HCT116 (cell line): ENCODE measurements at regions not wholly inside any gene's neighbourhood (a gene's known extent, or its start where the extent isn't known, plus 50 kb on each side); places are given as distances from the start of the nearest gene placed in this dataset.

ENCODE experiments used
- ATAC-seq: fragments of 200-7000 bp; cut with Tn5 transposase; 2 replicates; pipeline ENCODE4 v1.9.1; 2020; ENCODE audit warnings: mild to moderate bottlenecking, moderate library complexity
- BruUV-seq: library from RNA; stranded (reverse); fragments of 400-500 nt; replicated peaks from 2 replicates; lab custom pipeline; 2021; lab: Mats Ljungman, UMichigan
- CTCF ChIA-PET: fragments of 300-600 bp; sonication (Branson Sonifier 250); formaldehyde crosslinking; loops from one replicate; lab custom pipeline; 2021; ENCODE audit warnings: antibody characterized with exemption; lab: Charles Lee
- POLR2A ChIA-PET: fragments of 300-600, 350-600 bp; sonication (Branson Sonifier 250); formaldehyde crosslinking; loops from one replicate; lab custom pipeline; 2021; ENCODE audit warnings: antibody characterized with exemption; lab: Charles Lee
- RAD21 ChIA-PET, 2 experiments: fragments of 300-600 bp; sonication (Branson Sonifier 250); formaldehyde crosslinking; loops; one replicate each; lab custom pipeline; 2023; ENCODE audit warnings: low total read pairs in 2 of 2; ENCODE audit not compliant: uncharacterized antibody in 2 of 2, unreplicated experiment in 2 of 2, low non-redundant PET in 1 of 2; lab: Charles Lee
- DNase-seq: peaks from one replicate; pipeline ENCODE4 v3.0.0-alpha.2; 2010; ENCODE audit warnings: low read depth, low spot score
- H2AFZ ChIP-seq: fragments of 200-600 bp; shearing (Covaris generic), sonication (generic); 2 replicates; pipeline ENCODE4 v1.6.1; 2017; ENCODE audit warnings: low read depth, mixed run types, mixed read lengths, antibody characterized with exemption, low read length; ENCODE audit not compliant: poor library complexity, severe bottlenecking
- H3K27ac ChIP-seq: 2 replicates; pipeline ENCODE4 v1.5.1; 2012; ENCODE audit warnings: low read depth, low read length
- H3K27me3 ChIP-seq: fragments of 200-600 bp; sonication (generic); 2 replicates; pipeline ENCODE4 v1.6.1; 2016; ENCODE audit warnings: mixed run types, low read length, mixed read lengths; ENCODE audit not compliant: insufficient read depth
- H3K36me3 ChIP-seq, 2 experiments: fragments of 200-500 bp in 1 of 2; fragments of 200-600 bp in 1 of 2; sonication (Bioruptor generic) in 1 of 2; sonication (generic) in 1 of 2; 2 replicates each; pipeline versions ENCODE4 v1.5.1 to v1.6.1; 2014 to 2016; ENCODE audit warnings: low read length in 2 of 2, inconsistent platforms in 1 of 2, mixed read lengths in 1 of 2, mixed run types in 1 of 2; ENCODE audit not compliant: insufficient read depth in 2 of 2, control insufficient read depth in 1 of 2
- H3K4me1 ChIP-seq, 2 experiments: fragments of 200-600 bp in 1 of 2; sonication (generic) in 1 of 2; 2 replicates each; pipeline versions ENCODE4 v1.5.1 to v1.6.1; 2012 to 2017; ENCODE audit warnings: low read length in 2 of 2, inconsistent platforms in 1 of 2, mild to moderate bottlenecking in 1 of 2, mixed read lengths in 1 of 2, mixed run types in 1 of 2, moderate library complexity in 1 of 2; ENCODE audit not compliant: insufficient read depth in 2 of 2, control insufficient read depth in 1 of 2
- H3K4me2 ChIP-seq: fragments of 200-600 bp; sonication (generic); 2 replicates; pipeline ENCODE4 v1.6.1; 2017; ENCODE audit warnings: mixed run types, low read length, mixed read lengths
- H3K4me3 ChIP-seq, 2 experiments: fragments of 200-600 bp in 1 of 2; sonication (generic) in 1 of 2; replicated peaks in 1 of 2; 2 replicates each; pipeline ENCODE4 v1.5.1; 2011 to 2016; ENCODE audit warnings: low read length in 2 of 2, control low read depth in 1 of 2, low read depth in 1 of 2, mild to moderate bottlenecking in 1 of 2, mixed read lengths in 1 of 2, mixed run types in 1 of 2
- H3K79me2 ChIP-seq: fragments of 200-600 bp; sonication (generic); 2 replicates; pipeline ENCODE4 v1.6.1; 2017; ENCODE audit warnings: mild to moderate bottlenecking, mixed run types, low read length, moderate library complexity, mixed read lengths; ENCODE audit not compliant: insufficient read depth
- H3K9ac ChIP-seq: fragments of 200-600 bp; sonication (generic); 2 replicates; pipeline ENCODE4 v1.6.1; 2016; ENCODE audit warnings: low read length, mixed read lengths
- H3K9me2 ChIP-seq: fragments of 200-600 bp; sonication (generic), shearing (Covaris generic); 2 replicates; pipeline ENCODE4 v1.6.1; 2017; ENCODE audit warnings: mixed run types, mild to moderate bottlenecking, moderate library complexity; ENCODE audit not compliant: insufficient read depth
- H3K9me3 ChIP-seq, 2 experiments: fragments of 200-500 bp in 1 of 2; fragments of 200-600 bp in 1 of 2; sonication (Bioruptor generic) in 1 of 2; sonication (generic) in 1 of 2; 2 replicates each; pipeline ENCODE4 v1.6.1; 2014 to 2017; ENCODE audit warnings: low read length in 2 of 2, mixed read lengths in 2 of 2, inconsistent platforms in 1 of 2, low read depth in 1 of 2, mild to moderate bottlenecking in 1 of 2, mixed run types in 1 of 2, moderate library complexity in 1 of 2; ENCODE audit not compliant: control insufficient read depth in 1 of 2, insufficient read depth in 1 of 2
- H4K20me1 ChIP-seq: fragments of 200-600 bp; sonication (generic), shearing (Covaris generic); 2 replicates; pipeline ENCODE4 v1.6.1; 2017; ENCODE audit warnings: mixed run types, mild to moderate bottlenecking, moderate library complexity; ENCODE audit not compliant: insufficient read depth
- CTCF ChIP-seq, 3 experiments: fragments of 200-600 bp in 1 of 3; sonication (generic) in 1 of 3; IDR thresholded peaks in 2 of 3; conservative IDR thresholded peaks in 1 of 3; 2 replicates each; pipeline ENCODE4 v1.5.1; 2012 to 2017; ENCODE audit warnings: low read depth in 2 of 3, low read length in 2 of 3, antibody characterized with exemption in 1 of 3, borderline replicate concordance in 1 of 3, control low read depth in 1 of 3, mild to moderate bottlenecking in 1 of 3, mixed read lengths in 1 of 3, mixed run types in 1 of 3, moderate library complexity in 1 of 3; ENCODE audit not compliant: insufficient read depth in 1 of 3
- EGR1 ChIP-seq: IDR thresholded peaks from 2 replicates; pipeline ENCODE4 v1.6.1; 2012; ENCODE audit warnings: low read depth
- EZH2 ChIP-seq: fragments of 200-600 bp; sonication (generic); IDR thresholded peaks from 2 replicates; pipeline ENCODE4 v1.6.1; 2017; ENCODE audit warnings: antibody characterized with exemption, mixed run types
- EZH2phosphoT487 ChIP-seq: fragments of 200-600 bp; IDR thresholded peaks from 2 replicates; pipeline ENCODE4 v1.6.1; 2018; ENCODE audit warnings: antibody characterized with exemption, borderline replicate concordance
- JUND ChIP-seq: IDR thresholded peaks from 2 replicates; pipeline ENCODE4 v1.6.1; 2012
- MAX ChIP-seq: IDR thresholded peaks from 2 replicates; pipeline ENCODE4 v1.6.1; 2012
- POLR2A ChIP-seq: IDR thresholded peaks from 2 replicates; pipeline ENCODE4 v1.7.0; 2011; ENCODE audit warnings: borderline replicate concordance; ENCODE audit not compliant: insufficient read depth, insufficient read length; ENCODE audit errors: extremely low read depth
- REST ChIP-seq: IDR thresholded peaks from 2 replicates; pipeline ENCODE4 v1.6.1; 2012; ENCODE audit warnings: low read depth
- ZBTB33 ChIP-seq: IDR thresholded peaks from 2 replicates; pipeline ENCODE4 v1.6.1; 2011; ENCODE audit warnings: mild to moderate bottlenecking, low read length, moderate library complexity; ENCODE audit not compliant: insufficient replicate concordance; ENCODE audit errors: extremely low read depth
- ZFX ChIP-seq: fragments of 450-650 bp; IDR thresholded peaks from 2 replicates; pipeline ENCODE4 v1.6.1; 2017
- intact Hi-C: fragments of 100-400 bp; cut with micrococcal nuclease; formaldehyde crosslinking; loops from 2 replicates; pipeline ENCODE4 v1.10.0; 2022

GRCh38 chr1:105101261-105101660, 1351.6 kb downstream of the AMY1C start:
- intact Hi-C loops = no loop called here
- ATAC-seq (no peak), DNase-seq (no peak)
- Histone ChIP-seq H2AFZ (no peak overlapping the region), H3K9ac (no peak overlapping the region), H3K79me2 (no peaks in the 10 kb centered on the region), H4K20me1 (no peaks in the 10 kb centered on the region), H3K4me1 (no peaks in the 10 kb centered on the region), H3K27me3 (no peaks in the 10 kb centered on the region), H3K4me3 (no peak overlapping the region), H3K27ac (no peak overlapping the region), H3K9me3 (peaks cover 0 to 7% of the 10 kb centered on the region in 2 experiments; a peak in 3 of 4 replicates), H3K4me2 (no peak overlapping the region), H3K36me3 (no peaks in the 10 kb centered on the region), H3K9me2 (no peaks in the 10 kb centered on the region)
- ChIA-PET POLR2A (no interaction called here), CTCF (no interaction called here), RAD21 (no interaction called here)
- BruUV-seq = no TSS peak
- TF ChIP-seq POLR2A = no peak
- TF ChIP-seq EZH2 = no peak
- TF ChIP-seq JUND = no peak
- TF ChIP-seq ZFX = no peak
- no peak for TF ChIP-seq ZBTB33

GRCh38 chr1:105102371-105102770, 1352.7 kb downstream of the AMY1C start:
- no peaks in the 10 kb centered on the region for H3K79me2 ChIP-seq
- H3K9me2 ChIP-seq = no peaks in the 10 kb centered on the region
- no peaks in the 10 kb centered on the region for H4K20me1 ChIP-seq
- H3K4me2 ChIP-seq = no peak overlapping the region
- H3K9me3 ChIP-seq = peaks cover 0 to 7% of the 10 kb centered on the region in 2 experiments; a peak in 3 of 4 replicates
- no peaks in the 10 kb centered on the region for H3K4me1 ChIP-seq
- DNase-seq = no peak
- ATAC-seq = no peak
- no peak overlapping the region for H3K4me3 ChIP-seq
- H3K36me3 ChIP-seq = no peaks in the 10 kb centered on the region
- intact Hi-C loops = no loop called here
- TF ChIP-seq MAX (no peak), CTCF (IDR thresholded peaks at IDR 0.05 in 2 of 3, conservative IDR thresholded peaks at IDR 0.05 in 1 of 3; ENCODE audit: borderline replicate concordance in 1 of 3, insufficient read depth in 1 of 3, low read depth in 2 of 3, low read length in 2 of 3) (no peak), EZH2phosphoT487 (no peak), ZBTB33 (no peak), EGR1 (no peak), REST (no peak)
- ChIA-PET POLR2A (no interaction called here), CTCF (no interaction called here), RAD21 (no interaction called here)
- no peaks in the 10 kb centered on the region for H3K27me3 ChIP-seq
- BruUV-seq = no TSS peak
- H2AFZ ChIP-seq = no peak overlapping the region
- no peak overlapping the region for H3K9ac ChIP-seq
- H3K27ac ChIP-seq = no peak overlapping the region
